ENCODE measurements at regions not wholly inside any gene's neighbourhood (a gene's known extent, or its start where the extent isn't known, plus 50 kb on each side); places are given as distances from the start of the nearest gene placed in this dataset.
"Not testable (repeated sequence)": the region's sequence is repeated elsewhere in the genome, so short reads cannot be mapped to it uniquely, and the experiment has no call there.

- not testable (repeated sequence) for TF ChIP-seq LEF1, FOXM1 (IDR thresholded peaks at IDR 0.05; ENCODE audit: borderline replicate concordance)
Observed at GRCh38 chr2:210950434-210951060, 394.1 kb downstream of the CPS1 start.
